Pancreas (tissue), 10 donors: ENCODE measurements at regions not wholly inside any gene's neighbourhood (a gene's known extent, or its start where the extent isn't known, plus 50 kb on each side); places are given as distances from the start of the nearest gene placed in this dataset.
A peak's percentile ranks its signal among the peaks of the same experiment; 100 is the strongest.

Experiments
- ATAC-seq, 4 donors: fragments of 200-7000 bp; cut with Tn5 transposase; one replicate each; pipeline versions ENCODE4 v1.8.0 to v1.9.1; 2020; ENCODE audit warnings: mild to moderate bottlenecking in 4 of 4, moderate library complexity in 4 of 4
- DNase-seq, 6 donors: peaks; one replicate each; pipeline ENCODE4 v3.0.0-alpha.2; 2020
- FAIRE-seq: peaks from 2 replicates; lab custom pipeline; 2012; peaks lifted over from hg19 to GRCh38; lab: Jason Lieb, UNC
- H3K27ac ChIP-seq, 4 donors: fragments of 200-600 bp; sonication (generic); 1 replicate in 3 of 4; 2 replicates in 1 of 4; pipeline versions ENCODE4 v1.5.0 to v1.8.0; 2020
- H3K27me3 ChIP-seq, 4 donors: fragments of 200-600 bp; one replicate each; pipeline ENCODE4 v1.8.0; 2021
- H3K36me3 ChIP-seq, 3 donors: fragments of 200-600 bp; sonication (generic) in 1 of 3; one replicate each; pipeline versions ENCODE4 v1.5.0 to v1.8.0; 2020 to 2021
- H3K4me1 ChIP-seq, 3 donors: fragments of 200-600 bp; one replicate each; pipeline ENCODE4 v1.8.0; 2021
- H3K4me3 ChIP-seq, 4 donors: fragments of 200-600 bp; sonication (generic) in 2 of 4; one replicate each; pipeline versions ENCODE4 v1.5.0 to v1.8.0; 2020 to 2021
- H3K9me3 ChIP-seq, 4 donors: fragments of 200-600 bp; one replicate each; pipeline ENCODE4 v1.8.0; 2021
- CTCF ChIP-seq, 4 donors: fragments of 200-600 bp; sonication (generic) in 3 of 4; IDR thresholded peaks; one replicate each; pipeline versions ENCODE4 v1.5.0 to v1.8.0; 2021; ENCODE audit warnings: antibody characterized with exemption in 4 of 4
- WGBS, 2 donors: extraction: QIAGEN DNeasy Blood & Tissue Kit; methylation state at CpG; one replicate each; pipeline ENCODE4 v1.1.7; 2013; 5-methylcytosine and 5-hydroxymethylcytosine counted together
- intact Hi-C, 3 donors: fragments of 100-400 bp; cut with DNase I; formaldehyde crosslinking; loops; one replicate each; pipeline versions ENCODE4 v1.11.1 to v1.14.2; 2022
- donor health status: healthy with polysubstance abuse.
- donor health status: DM: no; HTN: no; CAD: no; lungs with moderate emphysema.
- donor health status: DM: no; HTN: no; CAD: no.
- donor health status: control.
- donor health status: control.
- donor health status: Bipolar disorder and iron deficiency.
- donor health status: DM: yes; HTN: yes; CAD: no.
- donor health status: DM: no; HTN: no; CAD: no.
- donor health status: DM: no; HTN: no; CAD: no.
- donor health status: DM: yes; HTN: yes; CAD: no.

- intact Hi-C loops = no loop called here
These were observed 637.9 kb downstream of the FAT4 start for GRCh38 chr4:125952631-125953030.

GRCh38 chr4:125956276-125956675 is 641.5 kb downstream of the FAT4 start:
- Histone ChIP-seq H3K27ac (no peak overlapping the region), H3K27me3 (no peaks in the 10 kb centered on the region), H3K4me1 (no peaks in the 10 kb centered on the region), H3K4me3 (no peak overlapping the region), H3K9me3 (no peaks in the 10 kb centered on the region), H3K36me3 (no peaks in the 10 kb centered on the region)
- no peak for FAIRE-seq
- 52 to 71% methylated on average over 1 of the region's 1 CpG for WGBS, 2 donors
- intact Hi-C loops = no loop called here
- no peak for TF ChIP-seq CTCF (IDR thresholded peaks at IDR 0.05)
- DNase-seq = no peak
- ATAC-seq = no peak

More at GRCh38 chr4:125952631-125953030, 637.9 kb downstream of the FAT4 start:
- TF ChIP-seq CTCF (IDR thresholded peaks at IDR 0.05) = no peak
- H3K4me1 ChIP-seq = no peaks in the 10 kb centered on the region
- ATAC-seq = no peak
- no peak overlapping the region for H3K4me3 ChIP-seq
- H3K27me3 ChIP-seq = no peaks in the 10 kb centered on the region
- no peak overlapping the region for H3K27ac ChIP-seq
- DNase-seq = no peak
- H3K9me3 ChIP-seq = no peaks in the 10 kb centered on the region
- FAIRE-seq = no peak
- H3K36me3 ChIP-seq = no peaks in the 10 kb centered on the region

- Histone ChIP-seq H3K27ac (no peak overlapping the region), H3K4me1 (no peaks in the 10 kb centered on the region), H3K36me3 (no peaks in the 10 kb centered on the region), H3K4me3 (no peak overlapping the region), H3K27me3 (no peaks in the 10 kb centered on the region), H3K9me3 (no peaks in the 10 kb centered on the region)
- ATAC-seq (no peak), FAIRE-seq (no peak), DNase-seq (no peak)
- TF ChIP-seq CTCF (IDR thresholded peaks at IDR 0.05) = no peak
- intact Hi-C loops = no loop called here
These were observed 643.8 kb downstream of the FAT4 start for GRCh38 chr4:125958519-125958918.

GRCh38 chr4:125961626-125962025 is 646.9 kb downstream of the FAT4 start:
- H3K9me3 ChIP-seq = no peaks in the 10 kb centered on the region
- no peak for TF ChIP-seq CTCF (IDR thresholded peaks at IDR 0.05)
- no peaks in the 10 kb centered on the region for H3K27me3 ChIP-seq
- no peak for ATAC-seq
- H3K27ac ChIP-seq = no peak overlapping the region
- no peak overlapping the region for H3K4me3 ChIP-seq
- 63 to 71% methylated on average over 5 of the region's 5 CpGs for whole genome bisulfite sequencing, 2 donors
- H3K36me3 ChIP-seq = no peaks in the 10 kb centered on the region
- intact Hi-C loops = no loop called here
- no peaks in the 10 kb centered on the region for H3K4me1 ChIP-seq
- FAIRE-seq = no peak
- DNase-seq = peak in 2 of 6 donors; percentile 21 to 22

- H3K4me3 ChIP-seq = no peak overlapping the region
- H3K36me3 ChIP-seq = no peaks in the 10 kb centered on the region
- 63 to 70% methylated on average over 4 of the region's 4 CpGs for WGBS, 2 donors
- H3K9me3 ChIP-seq = no peaks in the 10 kb centered on the region
- ATAC-seq (no peak), FAIRE-seq (no peak), DNase-seq (no peak)
- no peak overlapping the region for H3K27ac ChIP-seq
- intact Hi-C loops = no loop called here
- H3K27me3 ChIP-seq = no peaks in the 10 kb centered on the region
- no peaks in the 10 kb centered on the region for H3K4me1 ChIP-seq
- TF ChIP-seq CTCF (IDR thresholded peaks at IDR 0.05) = no peak
These were observed 661.2 kb downstream of the FAT4 start for GRCh38 chr4:125975861-125976397.
